OCI-LY1 (cell line): ENCODE measurements at regions not wholly inside any gene's neighbourhood (a gene's known extent, or its start where the extent isn't known, plus 50 kb on each side); places are given as distances from the start of the nearest gene placed in this dataset.

Source experiments
- H2AFZ ChIP-seq: fragments of 200-600 bp; sonication (generic), shearing (Covaris generic); 2 replicates; pipeline ENCODE4 v1.6.0; 2014; ENCODE audit warnings: antibody characterized with exemption, mild to moderate bottlenecking, low read length
- H3F3A ChIP-seq: fragments of 200-600 bp; sonication (generic), shearing (Covaris generic); 2 replicates; pipeline ENCODE4 v1.6.0; 2014; ENCODE audit warnings: mild to moderate bottlenecking, antibody characterized with exemption, low read length, moderate library complexity; ENCODE audit not compliant: insufficient read depth
- H3K27ac ChIP-seq: fragments of 200-600 bp; sonication (generic); 2 replicates; pipeline ENCODE4 v1.5.1; 2014; ENCODE audit warnings: low read length, mixed run types, mild to moderate bottlenecking, low read depth; ENCODE audit not compliant: poor library complexity, severe bottlenecking
- H3K27me3 ChIP-seq: fragments of 200-600 bp; sonication (generic); 2 replicates; pipeline ENCODE4 v1.6.0; 2014; ENCODE audit warnings: antibody characterized with exemption, mild to moderate bottlenecking, low read length, moderate library complexity; ENCODE audit not compliant: insufficient read depth
- H3K36me3 ChIP-seq: fragments of 200-600 bp; sonication (generic); 2 replicates; pipeline ENCODE4 v1.6.1; 2014; ENCODE audit warnings: mild to moderate bottlenecking, antibody characterized with exemption, low read length, moderate library complexity, mixed read lengths; ENCODE audit not compliant: insufficient read depth
- H3K4me1 ChIP-seq: fragments of 200-600 bp; sonication (generic); 2 replicates; pipeline ENCODE4 v1.5.1; 2014; ENCODE audit warnings: mild to moderate bottlenecking, low read length, moderate library complexity; ENCODE audit not compliant: insufficient read depth, severe bottlenecking
- H3K4me2 ChIP-seq: fragments of 200-600 bp; sonication (generic), shearing (Covaris generic); 2 replicates; pipeline ENCODE4 v1.6.1; 2014; ENCODE audit warnings: low read length
- H3K4me3 ChIP-seq: fragments of 200-600 bp; sonication (generic); 2 replicates; pipeline ENCODE4 v1.5.1; 2014; ENCODE audit warnings: low read length, low read depth, mild to moderate bottlenecking, mixed read lengths; ENCODE audit not compliant: poor library complexity, severe bottlenecking
- H3K79me2 ChIP-seq: fragments of 200-600 bp; shearing (Covaris generic); 2 replicates; pipeline ENCODE4 v1.6.1; 2016; ENCODE audit warnings: mixed run types, low read length, mixed read lengths; ENCODE audit not compliant: insufficient read depth
- H3K9ac ChIP-seq: fragments of 200-600 bp; sonication (generic), shearing (Covaris generic); 2 replicates; pipeline ENCODE4 v1.6.1; 2014; ENCODE audit warnings: mild to moderate bottlenecking, low read length, mixed read lengths
- H3K9me2 ChIP-seq: fragments of 200-600 bp; sonication (generic), shearing (Covaris generic); 2 replicates; pipeline ENCODE4 v1.6.1; 2014; ENCODE audit warnings: low read depth, mild to moderate bottlenecking, low read length, mixed read lengths
- H3K9me3 ChIP-seq: fragments of 200-600 bp; shearing (Covaris generic); 2 replicates; pipeline ENCODE4 v1.6.1; 2014; ENCODE audit warnings: low read length, mixed read lengths
- H4K20me1 ChIP-seq: fragments of 200-600 bp; sonication (generic), shearing (Covaris generic); 2 replicates; pipeline ENCODE4 v1.6.0; 2016; ENCODE audit warnings: mild to moderate bottlenecking, low read length; ENCODE audit not compliant: insufficient read depth
- EZH2 ChIP-seq: fragments of 200-600 bp; sonication (generic), shearing (Covaris generic); IDR thresholded peaks from 2 replicates; pipeline ENCODE4 v1.8.0; 2017; ENCODE audit warnings: borderline replicate concordance, mixed run types, mild to moderate bottlenecking, antibody characterized with exemption, low read length, moderate library complexity, mixed read lengths
- TF ChIP-seq, protein P1 (sequence below): fragments of 200-600 bp; sonication (generic), shearing (Covaris generic); IDR thresholded peaks from 2 replicates; pipeline ENCODE4 v1.5.1; 2017; ENCODE audit warnings: mild to moderate bottlenecking, antibody characterized with exemption, low read length, moderate library complexity, mixed read lengths

DNA sequence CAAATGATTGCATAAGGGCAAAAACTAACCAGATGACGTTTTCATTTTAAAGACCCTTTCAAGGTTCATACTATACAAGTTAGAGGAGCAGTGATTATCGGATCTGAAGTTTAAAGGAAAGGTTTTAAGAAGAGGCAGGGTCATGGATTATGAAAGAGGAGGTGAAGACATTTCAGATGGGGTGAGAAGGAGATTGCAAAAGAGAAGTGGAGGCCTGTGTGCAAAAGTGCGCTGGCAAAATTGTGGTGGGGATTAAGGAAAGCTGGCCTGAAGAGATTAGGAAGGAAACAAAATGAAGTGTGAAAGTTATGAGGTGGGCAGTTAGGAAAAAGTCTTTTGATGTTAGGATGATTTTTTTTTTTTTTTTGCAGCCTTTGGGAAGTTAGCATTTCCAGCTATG is 935.7 kb upstream of the FAM98A start:
- H4K20me1 ChIP-seq: no peaks in the 10 kb centered on the region
- no peak overlapping the region for H3K4me2 ChIP-seq
- H3K9ac ChIP-seq: no peak overlapping the region
- no peaks in the 10 kb centered on the region for H3K36me3 ChIP-seq
- H2AFZ ChIP-seq: no peak overlapping the region
- no peaks in the 10 kb centered on the region for H3K9me2 ChIP-seq
- TF ChIP-seq, protein P1, sequence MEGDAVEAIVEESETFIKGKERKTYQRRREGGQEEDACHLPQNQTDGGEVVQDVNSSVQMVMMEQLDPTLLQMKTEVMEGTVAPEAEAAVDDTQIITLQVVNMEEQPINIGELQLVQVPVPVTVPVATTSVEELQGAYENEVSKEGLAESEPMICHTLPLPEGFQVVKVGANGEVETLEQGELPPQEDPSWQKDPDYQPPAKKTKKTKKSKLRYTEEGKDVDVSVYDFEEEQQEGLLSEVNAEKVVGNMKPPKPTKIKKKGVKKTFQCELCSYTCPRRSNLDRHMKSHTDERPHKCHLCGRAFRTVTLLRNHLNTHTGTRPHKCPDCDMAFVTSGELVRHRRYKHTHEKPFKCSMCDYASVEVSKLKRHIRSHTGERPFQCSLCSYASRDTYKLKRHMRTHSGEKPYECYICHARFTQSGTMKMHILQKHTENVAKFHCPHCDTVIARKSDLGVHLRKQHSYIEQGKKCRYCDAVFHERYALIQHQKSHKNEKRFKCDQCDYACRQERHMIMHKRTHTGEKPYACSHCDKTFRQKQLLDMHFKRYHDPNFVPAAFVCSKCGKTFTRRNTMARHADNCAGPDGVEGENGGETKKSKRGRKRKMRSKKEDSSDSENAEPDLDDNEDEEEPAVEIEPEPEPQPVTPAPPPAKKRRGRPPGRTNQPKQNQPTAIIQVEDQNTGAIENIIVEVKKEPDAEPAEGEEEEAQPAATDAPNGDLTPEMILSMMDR: no peak
- TF ChIP-seq EZH2: no peak
- H3K9me3 ChIP-seq: no peaks in the 10 kb centered on the region
- H3F3A ChIP-seq: no peaks in the 10 kb centered on the region
- no peak overlapping the region for H3K4me3 ChIP-seq
- H3K27me3 ChIP-seq: no peaks in the 10 kb centered on the region
- H3K27ac ChIP-seq: no peak overlapping the region
- H3K79me2 ChIP-seq: no peaks in the 10 kb centered on the region
- H3K4me1 ChIP-seq: no peaks in the 10 kb centered on the region

DNA sequence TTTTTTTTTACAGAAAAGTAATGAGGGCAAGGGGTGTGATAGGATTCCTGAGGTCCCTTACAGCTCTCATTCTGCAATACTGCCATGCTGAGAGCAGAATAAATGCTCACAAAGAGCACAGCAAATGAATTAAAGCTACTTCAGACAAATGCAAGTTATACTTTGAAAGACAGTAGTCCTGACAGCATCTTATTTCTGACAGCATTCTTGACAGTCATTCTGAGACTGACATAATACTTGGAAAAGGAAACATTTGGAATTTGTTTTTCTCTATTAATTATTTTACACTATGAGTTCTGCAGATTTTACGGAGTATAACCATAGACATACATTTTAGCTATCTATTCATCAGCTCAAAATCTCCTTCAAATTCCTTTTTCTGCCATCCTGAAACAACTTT is 935.2 kb upstream of the FAM98A start:
- H3K9me3 ChIP-seq: no peaks in the 10 kb centered on the region
- H3K36me3 ChIP-seq: no peaks in the 10 kb centered on the region
- no peak overlapping the region for H3K4me3 ChIP-seq
- no peak overlapping the region for H3K4me2 ChIP-seq
- no peaks in the 10 kb centered on the region for H3K9me2 ChIP-seq
- no peaks in the 10 kb centered on the region for H3K4me1 ChIP-seq
- TF ChIP-seq, protein P1: no peak
- H2AFZ ChIP-seq: no peak overlapping the region
- H3K27me3 ChIP-seq: no peaks in the 10 kb centered on the region
- no peak overlapping the region for H3K9ac ChIP-seq
- H3K27ac ChIP-seq: no peak overlapping the region
- no peaks in the 10 kb centered on the region for H3F3A ChIP-seq
- H3K79me2 ChIP-seq: no peaks in the 10 kb centered on the region
- no peaks in the 10 kb centered on the region for H4K20me1 ChIP-seq

DNA sequence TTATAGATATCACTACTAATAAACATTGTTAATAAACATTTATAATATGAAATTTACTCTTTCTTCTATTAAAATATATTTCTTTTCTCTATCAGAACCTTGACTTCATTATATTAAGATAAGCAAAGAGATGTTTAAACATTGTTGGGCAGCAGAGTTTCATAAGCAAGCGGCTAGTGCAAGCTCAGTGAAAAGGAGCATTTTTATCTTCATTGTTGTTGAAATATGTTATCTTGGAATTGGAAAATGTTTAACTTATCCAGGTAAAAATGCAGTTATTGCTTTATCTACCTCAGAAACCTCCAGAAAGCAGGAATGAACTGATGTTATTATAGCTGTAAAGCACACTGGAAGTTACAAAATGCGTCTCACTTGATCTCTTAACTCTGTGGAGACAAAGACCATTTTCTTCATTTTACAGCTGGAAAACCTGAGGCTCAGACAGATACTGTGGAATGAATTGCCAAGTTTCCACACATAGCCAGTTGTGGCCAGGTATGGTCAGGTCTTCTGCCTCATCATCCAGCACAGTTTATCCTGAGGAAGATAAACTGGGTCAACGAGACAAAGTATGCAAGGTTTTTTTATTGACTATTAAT is 934.6 kb upstream of the FAM98A start:
- Histone ChIP-seq H3K4me1 (no peaks in the 10 kb centered on the region), H3K27me3 (no peaks in the 10 kb centered on the region), H4K20me1 (no peaks in the 10 kb centered on the region), H3K27ac (no peak overlapping the region), H3K4me2 (no peak overlapping the region), H3K9me3 (no peaks in the 10 kb centered on the region), H3K4me3 (no peak overlapping the region), H3K9ac (no peak overlapping the region), H3F3A (no peaks in the 10 kb centered on the region), H3K36me3 (no peaks in the 10 kb centered on the region), H3K9me2 (no peaks in the 10 kb centered on the region), H3K79me2 (no peaks in the 10 kb centered on the region), H2AFZ (no peak overlapping the region)
- TF ChIP-seq, protein P1: no peak
- no peak for TF ChIP-seq EZH2
